ENCODE measurements at regions not wholly inside any gene's neighbourhood (a gene's known extent, or its start where the extent isn't known, plus 50 kb on each side); places are given as distances from the start of the nearest gene placed in this dataset.

GRCh38 chr14:44798386-44799242, 163.1 kb downstream of the KLHL28 start:
- H3K27me3 Mint-ChIP-seq (ENCODE audit: low read depth, poor library complexity) = peaks cover 3% of the 10 kb centered on the region
- TF ChIP-seq CTCF (IDR thresholded peaks at IDR 0.05) = no peak
- H3K27ac Mint-ChIP-seq = no peak overlapping the region
- no peaks in the 10 kb centered on the region for H3K36me3 Mint-ChIP-seq (ENCODE audit: low read depth)
- peaks cover 4% of the 10 kb centered on the region for H3K4me1 Mint-ChIP-seq
- H3K4me3 Mint-ChIP-seq = no peak overlapping the region
- peaks cover 12% of the 10 kb centered on the region for H3K9me3 Mint-ChIP-seq
- DNase-seq = no peak

- Mint-ChIP-seq H3K27ac (no peak overlapping the region), H3K9me3 (peaks cover 12% of the 10 kb centered on the region), H3K36me3 (ENCODE audit: low read depth) (no peaks in the 10 kb centered on the region), H3K4me3 (no peak overlapping the region), H3K27me3 (ENCODE audit: low read depth, poor library complexity) (peaks cover 3% of the 10 kb centered on the region), H3K4me1 (no peaks in the 10 kb centered on the region)
- no peak for TF ChIP-seq CTCF (IDR thresholded peaks at IDR 0.05)
- DNase-seq = no peak
Measured at GRCh38 chr14:44795725-44796124, 166.0 kb downstream of the KLHL28 start.

GRCh38 chr14:44791730-44792129, 170.0 kb downstream of the KLHL28 start:
- Mint-ChIP-seq H3K9me3 (no peaks in the 10 kb centered on the region), H3K27ac (no peak overlapping the region), H3K4me3 (no peak overlapping the region), H3K4me1 (no peaks in the 10 kb centered on the region), H3K36me3 (ENCODE audit: low read depth) (no peaks in the 10 kb centered on the region), H3K27me3 (ENCODE audit: low read depth, poor library complexity) (peaks cover 7% of the 10 kb centered on the region)
- no peak for DNase-seq
- TF ChIP-seq CTCF (IDR thresholded peaks at IDR 0.05) = no peak

GRCh38 chr14:44788612-44789011, 173.1 kb downstream of the KLHL28 start:
- Mint-ChIP-seq H3K27me3 (ENCODE audit: low read depth, poor library complexity) (peaks cover 4% of the 10 kb centered on the region), H3K36me3 (ENCODE audit: low read depth) (no peaks in the 10 kb centered on the region), H3K27ac (no peak overlapping the region), H3K4me3 (no peak overlapping the region), H3K4me1 (no peaks in the 10 kb centered on the region), H3K9me3 (no peaks in the 10 kb centered on the region)
- no peak for TF ChIP-seq CTCF (IDR thresholded peaks at IDR 0.05)
- no peak for DNase-seq

GRCh38 chr14:44785096-44785495, 176.7 kb downstream of the KLHL28 start:
- H3K36me3 Mint-ChIP-seq (ENCODE audit: low read depth) = no peaks in the 10 kb centered on the region
- H3K9me3 Mint-ChIP-seq = no peaks in the 10 kb centered on the region
- no peak for TF ChIP-seq CTCF (IDR thresholded peaks at IDR 0.05)
- no peak overlapping the region for H3K4me3 Mint-ChIP-seq
- no peaks in the 10 kb centered on the region for H3K4me1 Mint-ChIP-seq
- DNase-seq = no peak
- peaks cover 6% of the 10 kb centered on the region for H3K27me3 Mint-ChIP-seq (ENCODE audit: low read depth, poor library complexity)
- H3K27ac Mint-ChIP-seq = no peak overlapping the region

- peaks cover 6% of the 10 kb centered on the region for H3K27me3 Mint-ChIP-seq (ENCODE audit: low read depth, poor library complexity)
- H3K9me3 Mint-ChIP-seq = no peaks in the 10 kb centered on the region
- peaks cover under 1% of the 10 kb centered on the region for H3K4me1 Mint-ChIP-seq
- DNase-seq = no peak
- TF ChIP-seq CTCF (IDR thresholded peaks at IDR 0.05) = no peak
- H3K4me3 Mint-ChIP-seq = no peak overlapping the region
- H3K27ac Mint-ChIP-seq = no peak overlapping the region
- no peaks in the 10 kb centered on the region for H3K36me3 Mint-ChIP-seq (ENCODE audit: low read depth)
Measured at GRCh38 chr14:44783901-44784300, 177.8 kb downstream of the KLHL28 start.

Measured in nephron progenitor cell (in vitro differentiated cells).